ENCODE measurements at regions not wholly inside any gene's neighbourhood (a gene's known extent, or its start where the extent isn't known, plus 50 kb on each side); places are given as distances from the start of the nearest gene placed in this dataset.
A peak's percentile ranks its signal among the peaks of the same experiment; 100 is the strongest.

GRCh38 chr7:131035088-131035770 lies 292.4 kb upstream of the MKLN1 start:
- intact Hi-C loops (cut with DNase I): no loop called here
- peaks cover 38 to 86% (median 73%) of the 10 kb centered on the region in 4 donors for H3K4me1 ChIP-seq
- no peaks in the 10 kb centered on the region for H3K27me3 ChIP-seq
- H3K27ac ChIP-seq (replicated peaks in 1 of 4): peak overlapping the region in 1 of 4 donors; percentile 5
- 94% methylated on average over 8 of the region's 8 CpGs for WGBS
- H3K36me3 ChIP-seq: no peaks in the 10 kb centered on the region
- no peak overlapping the region for H3K4me3 ChIP-seq
- no peak for DNase-seq (ENCODE audit: extremely low spot score)
- TF ChIP-seq POLR2AphosphoS5 (IDR thresholded peaks at IDR 0.05) (no peak), EP300 (IDR thresholded peaks at IDR 0.05) (no peak), POLR2A (IDR thresholded peaks at IDR 0.05; ENCODE audit: low read depth) (no peak)
- TF ChIP-seq, protein P1, sequence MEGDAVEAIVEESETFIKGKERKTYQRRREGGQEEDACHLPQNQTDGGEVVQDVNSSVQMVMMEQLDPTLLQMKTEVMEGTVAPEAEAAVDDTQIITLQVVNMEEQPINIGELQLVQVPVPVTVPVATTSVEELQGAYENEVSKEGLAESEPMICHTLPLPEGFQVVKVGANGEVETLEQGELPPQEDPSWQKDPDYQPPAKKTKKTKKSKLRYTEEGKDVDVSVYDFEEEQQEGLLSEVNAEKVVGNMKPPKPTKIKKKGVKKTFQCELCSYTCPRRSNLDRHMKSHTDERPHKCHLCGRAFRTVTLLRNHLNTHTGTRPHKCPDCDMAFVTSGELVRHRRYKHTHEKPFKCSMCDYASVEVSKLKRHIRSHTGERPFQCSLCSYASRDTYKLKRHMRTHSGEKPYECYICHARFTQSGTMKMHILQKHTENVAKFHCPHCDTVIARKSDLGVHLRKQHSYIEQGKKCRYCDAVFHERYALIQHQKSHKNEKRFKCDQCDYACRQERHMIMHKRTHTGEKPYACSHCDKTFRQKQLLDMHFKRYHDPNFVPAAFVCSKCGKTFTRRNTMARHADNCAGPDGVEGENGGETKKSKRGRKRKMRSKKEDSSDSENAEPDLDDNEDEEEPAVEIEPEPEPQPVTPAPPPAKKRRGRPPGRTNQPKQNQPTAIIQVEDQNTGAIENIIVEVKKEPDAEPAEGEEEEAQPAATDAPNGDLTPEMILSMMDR (IDR thresholded peaks at IDR 0.05): no peak
- no peaks in the 10 kb centered on the region for H3K9me3 ChIP-seq

- no peaks in the 10 kb centered on the region for H3K27me3 ChIP-seq
- WGBS: 83% methylated on average over 3 of the region's 3 CpGs
- H3K36me3 ChIP-seq: peaks cover 0 to 5% (median 0%) of the 10 kb centered on the region in 4 donors
- H3K4me3 ChIP-seq: no peak overlapping the region
- intact Hi-C loops (cut with DNase I): no loop called here
- TF ChIP-seq POLR2A (IDR thresholded peaks at IDR 0.05; ENCODE audit: low read depth): no peak
- no peak for TF ChIP-seq EP300 (IDR thresholded peaks at IDR 0.05)
- no peak for TF ChIP-seq POLR2AphosphoS5 (IDR thresholded peaks at IDR 0.05)
- TF ChIP-seq, protein P1 (IDR thresholded peaks at IDR 0.05): no peak
- DNase-seq (ENCODE audit: extremely low spot score): no peak
- H3K27ac ChIP-seq (replicated peaks in 1 of 4): peak overlapping the region in 3 of 4 donors; percentile 12 to 30 (median 30)
- no peaks in the 10 kb centered on the region for H3K9me3 ChIP-seq
- peaks cover 36 to 83% (median 67%) of the 10 kb centered on the region in 4 donors for H3K4me1 ChIP-seq
Measured at GRCh38 chr7:131038153-131038552, 289.5 kb upstream of the MKLN1 start.

- peaks cover 0 to 5% (median 2%) of the 10 kb centered on the region in 4 donors for H3K36me3 ChIP-seq
- H3K4me1 ChIP-seq: peaks cover 34 to 80% (median 62%) of the 10 kb centered on the region in 4 donors
- intact Hi-C loops (cut with DNase I): no loop called here
- no peak overlapping the region for H3K4me3 ChIP-seq
- no peak for TF ChIP-seq POLR2A (IDR thresholded peaks at IDR 0.05; ENCODE audit: low read depth)
- TF ChIP-seq EP300 (IDR thresholded peaks at IDR 0.05): no peak
- TF ChIP-seq POLR2AphosphoS5 (IDR thresholded peaks at IDR 0.05): no peak
- TF ChIP-seq, protein P1 (IDR thresholded peaks at IDR 0.05): no peak
- 38% methylated on average over 2 of the region's 2 CpGs for WGBS
- DNase-seq (ENCODE audit: extremely low spot score): no peak
- no peaks in the 10 kb centered on the region for H3K27me3 ChIP-seq
- peak overlapping the region; percentile 25 to 49 (median 35) for H3K27ac ChIP-seq (replicated peaks in 1 of 4)
- no peaks in the 10 kb centered on the region for H3K9me3 ChIP-seq
Measured at GRCh38 chr7:131039355-131039762, 288.3 kb upstream of the MKLN1 start.

GRCh38 chr7:131039836-131040235 lies 287.8 kb upstream of the MKLN1 start:
- Histone ChIP-seq H3K27me3 (no peaks in the 10 kb centered on the region), H3K27ac (replicated peaks in 1 of 4) (peak overlapping the region; percentile 25 to 49 (median 35)), H3K4me1 (peaks cover 29 to 80% (median 58%) of the 10 kb centered on the region in 4 donors), H3K9me3 (no peaks in the 10 kb centered on the region), H3K4me3 (no peak overlapping the region), H3K36me3 (peaks cover 0 to 5% (median 2%) of the 10 kb centered on the region in 4 donors)
- intact Hi-C loops (cut with DNase I): loop anchor here (5.0 kb wide), 2 partner anchors 58 to 143 kb away; no protein-coding TSS in a partner anchor
- TF ChIP-seq, protein P1 (IDR thresholded peaks at IDR 0.05): no peak
- TF ChIP-seq EP300 (IDR thresholded peaks at IDR 0.05) (no peak), POLR2AphosphoS5 (IDR thresholded peaks at IDR 0.05) (no peak), POLR2A (IDR thresholded peaks at IDR 0.05; ENCODE audit: low read depth) (no peak)
- DNase-seq (ENCODE audit: extremely low spot score): no peak
- WGBS: 65% methylated on average over 3 of the region's 3 CpGs

Measured in esophagus muscularis mucosa (tissue), 4 donors.